Parathyroid adenoma (tissue), 2 donors: ENCODE measurements at regions not wholly inside any gene's neighbourhood (a gene's known extent, or its start where the extent isn't known, plus 50 kb on each side); places are given as distances from the start of the nearest gene placed in this dataset.

Experiments
- H2AFZ ChIP-seq: fragments of 300-600 bp; sonication (generic); one replicate; pipeline ENCODE4 v1.7.0; 2017; ENCODE audit warnings: antibody characterized with exemption, mild to moderate bottlenecking
- H3K27ac ChIP-seq: fragments of 300-600 bp; sonication (generic); one replicate; pipeline ENCODE4 v1.7.0; 2017
- H3K27me3 ChIP-seq: fragments of 300-600 bp; sonication (generic); one replicate; pipeline ENCODE4 v1.7.0; 2017; ENCODE audit warnings: low read length; ENCODE audit not compliant: control insufficient read depth, insufficient read depth
- H3K36me3 ChIP-seq: fragments of 300-600 bp; sonication (generic); one replicate; pipeline ENCODE4 v1.7.0; 2017; ENCODE audit warnings: low read length; ENCODE audit not compliant: control insufficient read depth, insufficient read depth
- H3K4me1 ChIP-seq: fragments of 300-600 bp; sonication (generic); one replicate; pipeline ENCODE4 v1.7.0; 2017; ENCODE audit warnings: control low read depth
- H3K4me2 ChIP-seq: fragments of 300-600 bp; sonication (generic); one replicate; pipeline ENCODE4 v1.7.0; 2017; ENCODE audit warnings: low read length
- H3K4me3 ChIP-seq: fragments of 300-600 bp; sonication (generic); one replicate; pipeline ENCODE4 v1.7.0; 2017; ENCODE audit warnings: low read depth, low read length
- H3K79me2 ChIP-seq: fragments of 300-600 bp; sonication (generic); one replicate; pipeline ENCODE4 v1.7.0; 2017; ENCODE audit warnings: control low read depth
- H3K9ac ChIP-seq: fragments of 300-600 bp; sonication (generic); one replicate; pipeline ENCODE4 v1.7.0; 2017; ENCODE audit warnings: mild to moderate bottlenecking
- H3K9me3 ChIP-seq: fragments of 300-600 bp; sonication (generic); one replicate; pipeline ENCODE4 v1.7.0; 2017; ENCODE audit warnings: low read length; ENCODE audit not compliant: control insufficient read depth
- CTCF ChIP-seq: fragments of 300-600 bp; sonication (generic); IDR thresholded peaks from one replicate; pipeline ENCODE4 v1.7.0; 2017; ENCODE audit warnings: antibody characterized with exemption, mild to moderate bottlenecking
- donor health status: primary hyperparathyroidism.

- Histone ChIP-seq H2AFZ (no peak overlapping the region), H3K27ac (no peak overlapping the region), H3K79me2 (no peaks in the 10 kb centered on the region), H3K27me3 (no peaks in the 10 kb centered on the region), H3K9me3 (no peaks in the 10 kb centered on the region), H3K4me2 (no peak overlapping the region), H3K36me3 (no peaks in the 10 kb centered on the region), H3K4me3 (no peak overlapping the region), H3K4me1 (no peaks in the 10 kb centered on the region), H3K9ac (no peak overlapping the region)
- TF ChIP-seq CTCF = no peak
Measured at GRCh38 chr3:27923349-27924068, 201.4 kb upstream of the EOMES start.

DNA sequence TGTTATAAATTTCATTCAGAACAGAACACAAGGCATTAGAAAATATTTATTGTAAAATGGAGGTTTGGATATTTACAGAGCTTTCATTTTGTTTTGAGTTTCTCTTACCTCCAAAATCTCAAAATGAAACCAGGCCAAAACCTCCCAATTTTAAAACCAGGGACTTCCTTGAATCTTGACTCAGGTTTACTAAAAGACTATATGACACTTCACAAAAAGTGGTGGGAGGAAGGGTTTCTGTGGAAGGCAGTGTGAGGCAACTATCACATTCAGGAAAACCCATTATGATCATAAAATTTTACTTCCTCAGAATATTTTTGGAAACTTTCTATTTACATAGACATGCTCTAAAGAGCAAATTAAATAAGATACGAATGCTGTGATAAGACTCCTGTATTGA lies 205.8 kb upstream of the EOMES start:
- Histone ChIP-seq H3K4me2 (no peak overlapping the region), H3K79me2 (no peaks in the 10 kb centered on the region), H3K4me1 (no peaks in the 10 kb centered on the region), H3K36me3 (no peaks in the 10 kb centered on the region), H3K27me3 (no peaks in the 10 kb centered on the region), H3K9me3 (no peaks in the 10 kb centered on the region), H3K27ac (no peak overlapping the region), H3K9ac (no peak overlapping the region), H2AFZ (no peak overlapping the region), H3K4me3 (no peak overlapping the region)
- TF ChIP-seq CTCF = no peak

DNA sequence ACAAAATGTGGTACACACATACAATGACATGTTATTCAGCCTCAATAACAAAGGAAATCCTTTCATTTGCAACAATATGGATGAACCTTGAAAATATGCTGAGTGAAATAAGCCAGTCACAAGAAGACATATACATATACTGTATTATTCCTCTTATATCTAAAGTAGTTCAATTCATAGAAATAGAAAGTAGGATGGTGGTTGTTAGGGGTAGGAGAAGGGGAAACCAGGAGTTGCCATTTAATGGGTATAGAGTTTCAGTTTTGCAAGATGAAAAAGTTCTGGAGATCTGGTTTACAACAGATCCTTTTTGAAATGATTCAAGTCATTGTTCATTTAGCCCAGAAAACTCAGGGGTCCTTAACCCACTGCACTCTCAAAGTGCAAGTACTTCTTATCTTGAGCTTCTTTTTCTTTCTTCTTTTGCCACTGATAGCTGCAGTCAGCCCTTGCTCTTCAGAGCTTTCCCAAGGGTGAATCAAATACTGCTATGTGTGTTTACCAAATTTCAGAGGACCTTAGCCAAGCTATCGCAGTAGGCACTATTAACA lies 208.0 kb upstream of the EOMES start:
- Histone ChIP-seq H3K4me2 (no peak overlapping the region), H2AFZ (no peak overlapping the region), H3K27me3 (no peaks in the 10 kb centered on the region), H3K27ac (no peak overlapping the region), H3K4me3 (no peak overlapping the region), H3K4me1 (no peaks in the 10 kb centered on the region), H3K36me3 (no peaks in the 10 kb centered on the region), H3K9ac (no peak overlapping the region), H3K9me3 (no peaks in the 10 kb centered on the region), H3K79me2 (no peaks in the 10 kb centered on the region)
- no peak for TF ChIP-seq CTCF

GRCh38 chr3:27935492-27935891 lies 213.4 kb upstream of the EOMES start:
- no peak overlapping the region for H2AFZ ChIP-seq
- H3K79me2 ChIP-seq = no peaks in the 10 kb centered on the region
- no peak overlapping the region for H3K4me3 ChIP-seq
- no peak overlapping the region for H3K4me2 ChIP-seq
- H3K27me3 ChIP-seq = no peaks in the 10 kb centered on the region
- no peaks in the 10 kb centered on the region for H3K4me1 ChIP-seq
- H3K9me3 ChIP-seq = no peaks in the 10 kb centered on the region
- H3K9ac ChIP-seq = no peak overlapping the region
- TF ChIP-seq CTCF = no peak
- no peak overlapping the region for H3K27ac ChIP-seq
- H3K36me3 ChIP-seq = no peaks in the 10 kb centered on the region

GRCh38 chr3:27939521-27939920 lies 217.4 kb upstream of the EOMES start:
- no peak for TF ChIP-seq CTCF
- no peak overlapping the region for H3K9ac ChIP-seq
- H3K79me2 ChIP-seq = no peaks in the 10 kb centered on the region
- H2AFZ ChIP-seq = no peak overlapping the region
- no peak overlapping the region for H3K4me3 ChIP-seq
- no peak overlapping the region for H3K4me2 ChIP-seq
- H3K27ac ChIP-seq = no peak overlapping the region
- no peaks in the 10 kb centered on the region for H3K27me3 ChIP-seq
- no peaks in the 10 kb centered on the region for H3K9me3 ChIP-seq
- no peaks in the 10 kb centered on the region for H3K4me1 ChIP-seq
- no peaks in the 10 kb centered on the region for H3K36me3 ChIP-seq
